Brain microvascular endothelial cell (primary cell): ENCODE measurements at regions not wholly inside any gene's neighbourhood (a gene's known extent, or its start where the extent isn't known, plus 50 kb on each side); places are given as distances from the start of the nearest gene placed in this dataset.

Experiments
- DNase-seq: peaks from one replicate; pipeline ENCODE4 v3.0.0-alpha.2; 2020
- H3K27ac ChIP-seq: fragments of 250-450 bp; sonication (Bioruptor Pico); 2 replicates; pipeline ENCODE4 v1.5.1; 2020; ENCODE audit warnings: mild to moderate bottlenecking, moderate library complexity
- H3K27me3 ChIP-seq: fragments of 250-450 bp; sonication (Bioruptor Pico); replicated peaks from 2 replicates; pipeline ENCODE4 v1.5.1; 2020; ENCODE audit warnings: mild to moderate bottlenecking
- H3K36me3 ChIP-seq: fragments of 250-450 bp; sonication (Bioruptor Pico); replicated peaks from 2 replicates; pipeline ENCODE4 v1.5.1; 2020; ENCODE audit warnings: mild to moderate bottlenecking
- H3K4me3 ChIP-seq: 2 replicates; pipeline ENCODE4 v1.5.1; 2011; ENCODE audit warnings: low read depth, mild to moderate bottlenecking, control low read depth, low read length, moderate library complexity
- in situ Hi-C: cut with HindIII; loops from 2 replicates; pipeline ENCODE4 v1.10.0; 2017; ENCODE audit warnings: low sequenced_read_pairs, low pct_ligation_motif_present
- TF ChIP-seq, protein P1 (sequence below): IDR thresholded peaks from 2 replicates; pipeline ENCODE4 v1.5.1; 2011; ENCODE audit warnings: low read depth, mild to moderate bottlenecking, moderate library complexity, low read length, control low read depth, inconsistent platforms; ENCODE audit errors: missing control alignments

DNA sequence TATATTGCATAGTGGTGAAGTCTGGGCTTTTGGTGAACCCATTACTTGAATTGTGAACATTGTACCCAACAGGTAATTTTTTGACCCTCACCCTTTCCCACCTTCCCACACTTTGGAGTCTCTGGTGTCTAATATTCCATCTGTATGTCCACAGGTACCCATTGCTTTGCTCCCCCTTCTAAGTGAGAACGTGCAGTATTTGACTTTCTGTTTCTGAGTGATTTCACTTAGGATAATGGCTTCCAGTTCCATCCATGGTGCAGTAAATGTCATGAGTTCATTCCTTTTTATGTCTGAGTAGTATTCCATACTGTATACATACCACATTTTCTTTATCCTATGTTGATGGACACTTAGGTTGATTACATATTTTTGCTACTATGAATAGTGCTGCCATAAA lies 91.5 kb upstream of the KIF5B start:
- Histone ChIP-seq H3K4me3 (no peak overlapping the region), H3K27ac (no peak overlapping the region), H3K36me3 (no peaks in the 10 kb centered on the region), H3K27me3 (no peaks in the 10 kb centered on the region)
- TF ChIP-seq, protein P1, sequence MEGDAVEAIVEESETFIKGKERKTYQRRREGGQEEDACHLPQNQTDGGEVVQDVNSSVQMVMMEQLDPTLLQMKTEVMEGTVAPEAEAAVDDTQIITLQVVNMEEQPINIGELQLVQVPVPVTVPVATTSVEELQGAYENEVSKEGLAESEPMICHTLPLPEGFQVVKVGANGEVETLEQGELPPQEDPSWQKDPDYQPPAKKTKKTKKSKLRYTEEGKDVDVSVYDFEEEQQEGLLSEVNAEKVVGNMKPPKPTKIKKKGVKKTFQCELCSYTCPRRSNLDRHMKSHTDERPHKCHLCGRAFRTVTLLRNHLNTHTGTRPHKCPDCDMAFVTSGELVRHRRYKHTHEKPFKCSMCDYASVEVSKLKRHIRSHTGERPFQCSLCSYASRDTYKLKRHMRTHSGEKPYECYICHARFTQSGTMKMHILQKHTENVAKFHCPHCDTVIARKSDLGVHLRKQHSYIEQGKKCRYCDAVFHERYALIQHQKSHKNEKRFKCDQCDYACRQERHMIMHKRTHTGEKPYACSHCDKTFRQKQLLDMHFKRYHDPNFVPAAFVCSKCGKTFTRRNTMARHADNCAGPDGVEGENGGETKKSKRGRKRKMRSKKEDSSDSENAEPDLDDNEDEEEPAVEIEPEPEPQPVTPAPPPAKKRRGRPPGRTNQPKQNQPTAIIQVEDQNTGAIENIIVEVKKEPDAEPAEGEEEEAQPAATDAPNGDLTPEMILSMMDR = no peak
- in situ Hi-C loops = no loop called here
- no peak for DNase-seq

DNA sequence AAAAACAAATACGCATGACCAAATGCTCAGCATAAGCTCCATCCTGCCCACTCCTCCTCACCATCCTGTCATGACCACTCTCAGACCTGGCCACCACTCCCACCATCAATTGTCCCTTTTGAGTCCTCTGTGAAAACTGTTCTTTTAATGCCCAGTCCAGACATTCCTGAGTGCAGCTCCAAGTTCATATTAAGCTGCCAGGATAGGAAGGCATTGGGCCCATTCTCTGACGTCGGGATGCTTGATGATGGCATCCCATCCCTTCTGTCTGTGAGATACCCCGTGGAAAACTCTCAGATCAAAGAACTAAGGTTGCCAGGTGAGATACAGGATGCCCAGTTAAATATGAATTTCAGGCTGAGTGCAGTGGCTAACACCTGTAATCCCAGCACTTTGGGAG lies 89.9 kb upstream of the KIF5B start:
- TF ChIP-seq, protein P1 = no peak
- in situ Hi-C loops = no loop called here
- H3K36me3 ChIP-seq = no peaks in the 10 kb centered on the region
- H3K27ac ChIP-seq = no peak overlapping the region
- no peak overlapping the region for H3K4me3 ChIP-seq
- no peaks in the 10 kb centered on the region for H3K27me3 ChIP-seq
- no peak for DNase-seq

DNA sequence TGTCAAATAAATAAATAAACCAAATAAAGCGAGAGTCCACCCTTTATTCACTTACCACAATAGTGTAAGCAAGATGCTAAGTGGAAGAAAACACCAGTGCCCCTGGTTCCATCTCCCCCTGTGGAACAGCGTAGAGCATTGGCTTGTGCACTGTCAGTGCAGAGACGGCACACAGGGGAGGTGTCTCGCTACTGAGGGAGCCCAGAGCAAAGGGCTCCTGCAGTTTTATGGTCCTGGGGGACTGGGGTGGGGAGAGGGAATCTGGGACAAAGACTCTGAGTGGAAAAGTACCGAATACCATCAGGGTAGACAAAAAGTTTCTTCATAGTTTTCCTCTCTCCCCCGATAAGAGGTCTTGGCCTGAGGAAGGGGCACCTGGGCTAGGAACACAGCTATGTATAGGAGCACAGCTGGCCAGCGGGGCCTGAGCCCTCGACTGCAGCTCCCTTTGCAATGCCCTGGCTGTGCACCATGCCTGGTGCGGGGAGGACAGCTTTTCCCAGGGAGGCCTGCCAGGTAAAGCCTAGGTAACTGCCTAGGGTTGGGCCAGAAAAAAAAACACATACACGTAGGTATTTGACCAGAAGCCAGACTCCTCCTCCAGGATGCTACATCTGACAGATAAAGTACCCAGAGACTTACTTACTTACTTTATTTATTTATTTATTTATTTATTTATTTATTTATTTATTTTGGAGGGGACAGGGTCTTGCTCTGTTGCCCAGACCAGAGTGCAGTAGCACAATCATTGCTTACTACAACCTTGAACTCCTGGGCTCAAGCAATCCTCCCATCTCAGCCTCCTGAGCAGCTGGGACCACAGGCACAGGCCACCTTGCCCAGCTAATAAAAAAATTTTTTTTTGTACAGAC lies 88.8 kb upstream of the KIF5B start:
- Histone ChIP-seq H3K4me3 (no peak overlapping the region), H3K27me3 (no peaks in the 10 kb centered on the region), H3K36me3 (no peaks in the 10 kb centered on the region), H3K27ac (no peak overlapping the region)
- DNase-seq = no peak
- TF ChIP-seq, protein P1 = no peak
- in situ Hi-C loops = no loop called here

DNA sequence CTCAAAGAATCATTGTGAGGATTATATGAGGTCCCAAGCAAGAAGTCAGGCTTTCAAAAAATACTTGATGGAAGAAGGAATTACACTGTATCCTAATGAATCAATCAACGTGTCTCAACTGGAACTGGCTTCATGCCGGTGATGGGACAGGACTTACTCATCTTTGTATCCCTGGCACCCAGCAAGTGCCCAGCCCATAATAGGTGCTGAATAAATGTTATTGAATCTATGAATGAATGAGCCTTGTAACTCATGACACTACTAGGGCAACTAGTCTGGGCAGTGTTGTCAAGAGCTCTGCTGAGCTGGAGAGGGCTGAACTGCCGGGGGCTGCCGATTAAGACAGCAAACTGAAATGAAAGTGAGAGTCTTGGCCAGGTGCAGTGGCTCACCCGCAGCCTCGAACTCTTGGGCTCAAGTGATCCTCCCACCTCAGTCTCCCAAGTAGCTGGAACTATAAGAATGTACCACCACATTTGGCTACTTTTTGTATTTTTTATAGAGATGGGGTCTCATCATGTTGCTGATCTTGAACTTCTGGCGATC lies 87.2 kb upstream of the KIF5B start:
- no peak for DNase-seq
- in situ Hi-C loops = no loop called here
- no peak overlapping the region for H3K4me3 ChIP-seq
- no peaks in the 10 kb centered on the region for H3K36me3 ChIP-seq
- no peaks in the 10 kb centered on the region for H3K27me3 ChIP-seq
- no peak overlapping the region for H3K27ac ChIP-seq
- TF ChIP-seq, protein P1 = no peak

DNA sequence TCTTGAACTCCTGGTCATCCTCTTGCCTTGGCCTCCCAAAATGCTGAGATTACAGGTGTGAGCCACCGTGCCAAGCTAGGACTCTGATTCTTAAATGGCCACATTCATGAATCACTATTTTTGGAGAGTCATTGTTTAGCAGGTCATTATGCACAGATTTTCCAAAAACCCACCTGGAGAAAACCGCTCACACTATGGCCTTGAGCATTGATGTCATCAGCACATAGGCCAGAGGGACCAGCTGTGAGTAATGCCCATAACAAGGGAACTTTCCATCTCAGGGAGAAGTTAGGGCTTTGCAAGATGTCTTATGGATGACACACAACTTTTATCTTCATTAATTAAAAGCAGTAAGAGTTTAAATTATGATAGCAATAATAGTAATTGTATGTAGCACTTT lies 86.4 kb upstream of the KIF5B start:
- peak; percentile 16 for DNase-seq
- Histone ChIP-seq H3K4me3 (no peak overlapping the region), H3K27me3 (no peaks in the 10 kb centered on the region), H3K27ac (no peak overlapping the region), H3K36me3 (no peaks in the 10 kb centered on the region)
- in situ Hi-C loops = no loop called here
- TF ChIP-seq, protein P1 = no peak
